HG03558 (cell line): ENCODE measurements at regions not wholly inside any gene's neighbourhood (a gene's known extent, or its start where the extent isn't known, plus 50 kb on each side); places are given as distances from the start of the nearest gene placed in this dataset.
A peak's percentile ranks its signal among the peaks of the same experiment; 100 is the strongest.
"Not testable (repeated sequence)": the region's sequence is repeated elsewhere in the genome, so short reads cannot be mapped to it uniquely, and the experiment has no call there.

Experiments
- ATAC-seq: cut with Tn5 transposase; IDR thresholded peaks from one replicate; pipeline ENCODE4 v1.9.1; 2021; ENCODE audit warnings: moderate number of reproducible peaks; ENCODE audit not compliant: unreplicated experiment; ENCODE audit errors: extremely low read depth

DNA sequence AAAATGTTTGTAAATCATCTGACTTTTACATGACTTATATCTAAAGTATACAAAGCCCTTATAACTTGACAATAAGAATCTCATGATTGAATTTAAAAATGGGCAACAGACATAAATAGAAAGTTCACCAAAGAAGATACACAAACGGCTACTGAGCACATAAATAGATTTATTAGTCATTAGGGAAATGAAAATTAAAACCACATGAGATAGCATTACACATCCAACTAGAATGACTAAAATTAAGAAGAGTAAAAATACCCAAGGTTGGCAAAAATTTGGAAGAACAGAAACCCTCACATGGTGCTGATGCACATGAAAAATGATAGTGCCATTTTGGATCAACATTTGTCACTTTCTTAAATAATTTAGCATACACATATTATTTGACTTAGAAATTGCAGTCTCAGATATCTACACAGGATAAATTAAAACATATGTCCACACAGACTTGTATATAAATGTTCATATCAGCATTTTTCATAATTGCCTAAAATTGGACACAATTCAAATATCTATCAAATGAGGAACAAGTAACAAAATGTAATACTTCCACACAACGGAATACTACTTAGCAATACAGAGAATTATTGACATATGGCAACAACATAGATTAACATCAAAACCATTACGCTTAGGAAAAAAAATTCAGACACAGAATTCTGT is 359.1 kb upstream of the DAB2 start:
- peak; percentile 62 for ATAC-seq

DNA sequence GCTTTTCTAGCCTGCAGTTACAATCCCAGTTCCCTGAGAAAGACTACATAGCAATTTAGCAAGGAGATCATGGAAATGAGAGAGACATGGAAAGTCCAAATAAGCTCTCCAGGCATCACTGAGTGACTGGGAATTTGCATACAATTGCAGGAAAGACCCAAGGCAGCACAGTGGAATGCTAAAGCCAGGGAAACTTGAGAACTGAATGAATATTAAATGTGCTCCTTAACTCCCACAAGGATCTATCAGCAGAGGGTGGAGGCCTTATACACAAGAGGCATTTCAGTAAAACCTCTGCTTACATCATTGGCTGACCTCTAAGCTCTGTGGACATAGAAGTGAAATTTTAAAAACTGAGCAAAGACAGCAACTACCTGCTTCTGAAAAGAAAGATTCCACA is 355.6 kb upstream of the DAB2 start:
- no peak for ATAC-seq

DNA sequence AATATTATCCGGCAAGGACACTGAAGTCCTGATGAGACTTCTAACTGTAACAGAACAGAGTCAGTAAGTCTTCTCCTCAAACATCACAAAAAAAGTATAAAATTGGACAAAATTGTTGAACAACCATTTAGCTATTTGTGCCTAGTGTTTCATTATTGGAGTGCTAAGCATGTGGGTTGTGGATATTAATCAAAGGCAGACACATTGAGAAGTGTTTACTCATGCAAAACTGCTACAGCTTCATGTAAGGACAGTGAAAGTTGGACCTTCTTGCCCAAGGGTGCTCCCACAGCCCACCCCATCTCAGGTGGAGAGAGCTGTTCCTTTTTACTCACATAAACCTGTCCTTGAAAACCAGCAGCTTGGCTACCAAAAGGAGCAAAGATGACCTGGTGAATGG is 355.1 kb upstream of the DAB2 start:
- ATAC-seq: no peak

DNA sequence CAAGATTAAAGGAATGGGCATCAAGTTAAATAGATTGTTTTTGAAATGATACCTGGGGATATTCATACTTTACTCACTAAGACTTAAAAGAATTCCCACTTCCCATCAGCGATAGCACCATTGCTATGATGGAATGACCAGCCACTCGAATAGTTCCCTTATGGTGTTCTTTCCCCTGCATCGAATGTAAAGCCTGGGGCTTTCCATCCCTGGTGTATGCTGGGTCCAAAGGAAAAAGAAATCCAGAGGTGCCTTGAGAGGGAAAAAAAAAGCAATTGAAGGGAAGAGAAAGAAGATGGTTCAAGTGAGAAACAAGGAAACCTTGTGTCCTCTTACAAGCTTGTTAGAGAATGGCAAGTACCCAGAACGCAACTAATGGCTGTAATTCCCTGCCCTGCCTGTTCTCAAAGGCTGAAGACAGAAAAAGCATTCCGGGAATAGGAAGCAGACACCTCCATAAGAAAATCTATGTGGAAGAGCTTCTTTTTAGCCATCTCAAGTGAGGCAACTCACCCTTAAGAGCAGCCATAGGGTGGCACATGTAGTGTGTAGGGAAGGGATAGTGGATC is 351.1 kb upstream of the DAB2 start:
- no peak for ATAC-seq

DNA sequence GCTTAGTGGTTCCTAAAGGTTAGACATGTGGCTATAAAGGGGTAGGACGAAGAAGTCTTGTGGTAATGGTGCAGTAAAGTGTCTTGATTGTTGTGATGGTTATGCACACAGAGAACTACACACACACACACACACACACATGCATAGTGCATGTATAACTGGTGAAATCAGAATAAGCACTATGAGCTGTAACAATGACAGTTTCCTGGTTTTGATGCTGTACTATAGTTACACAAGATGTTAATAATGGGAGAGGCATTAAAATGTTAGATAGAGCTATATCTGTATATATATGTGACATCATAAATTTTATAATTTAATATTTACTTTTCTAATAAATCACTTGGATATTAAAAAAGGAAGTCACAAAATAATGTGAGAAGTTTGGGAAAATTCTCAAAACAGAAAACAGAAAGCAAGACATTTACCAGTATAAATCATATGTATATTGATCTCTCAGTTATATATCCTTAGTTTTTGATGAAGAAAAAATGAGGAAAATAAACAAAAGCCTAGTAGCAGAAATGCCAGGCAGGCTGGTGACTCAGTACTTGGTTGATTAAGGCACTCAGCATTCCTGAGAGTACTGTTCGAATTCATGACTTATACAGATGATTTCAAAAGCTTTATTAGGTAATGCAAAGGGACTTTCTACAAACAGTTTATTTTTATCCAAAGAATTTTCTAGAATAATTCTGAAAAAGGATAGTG is 350.5 kb upstream of the DAB2 start:
- ATAC-seq: no peak

DNA sequence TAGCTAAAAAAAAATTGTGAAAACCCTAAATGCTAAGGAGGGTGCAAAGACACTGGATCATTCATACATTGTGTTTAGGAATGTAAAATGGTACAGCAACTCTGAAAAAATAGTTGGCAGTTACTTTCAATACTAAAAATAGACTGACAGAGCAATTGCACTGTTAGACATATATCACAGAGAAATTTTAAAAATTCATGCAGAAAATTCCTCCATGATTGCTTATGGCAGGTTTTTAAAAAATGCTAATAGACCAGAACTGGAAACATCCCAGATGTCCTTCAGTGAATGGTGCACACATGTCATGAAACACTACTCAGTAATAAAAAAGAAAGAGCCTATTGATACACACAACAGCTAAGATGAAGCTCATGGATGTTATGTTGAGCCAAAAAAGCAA is 349.8 kb upstream of the DAB2 start:
- ATAC-seq: no peak

DNA sequence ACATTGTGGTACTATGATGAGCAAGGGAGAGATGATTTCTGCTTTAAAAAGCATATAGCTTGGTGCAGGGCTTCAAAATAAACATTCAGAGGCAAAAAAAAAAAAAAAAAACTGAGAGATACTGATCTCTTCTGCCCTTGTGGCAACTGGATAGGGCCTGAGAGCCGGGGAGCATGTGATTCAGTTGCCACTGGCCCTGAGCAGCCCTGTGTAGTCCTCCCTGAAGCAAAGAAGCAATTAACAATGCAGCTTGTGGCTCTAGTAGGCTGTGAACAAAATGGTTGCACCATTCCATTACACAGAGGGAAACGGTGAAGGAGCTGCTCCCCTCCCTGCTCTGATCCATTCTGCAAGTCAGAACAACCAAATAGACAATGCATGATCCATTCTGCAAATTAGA is 347.5 kb upstream of the DAB2 start:
- no peak for ATAC-seq

DNA sequence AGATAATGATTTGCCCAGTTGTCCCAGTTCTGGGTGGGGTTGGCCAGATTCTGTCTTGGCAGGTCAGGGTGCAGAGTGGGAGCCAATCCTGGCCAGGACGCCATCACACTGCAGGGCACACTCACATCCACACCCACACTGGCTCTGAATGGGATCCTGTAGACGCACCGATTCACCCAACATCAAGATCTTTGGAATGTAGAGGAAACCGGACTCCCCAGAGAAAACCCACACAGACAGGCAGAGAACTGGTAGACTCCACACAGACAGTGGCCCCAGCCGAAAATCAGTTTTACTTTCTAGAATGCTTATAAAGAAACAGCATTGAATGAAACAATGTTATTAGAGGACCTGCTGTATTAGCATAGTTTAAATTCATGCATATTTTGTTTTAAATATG is 343.1 kb upstream of the DAB2 start:
- no peak for ATAC-seq

DNA sequence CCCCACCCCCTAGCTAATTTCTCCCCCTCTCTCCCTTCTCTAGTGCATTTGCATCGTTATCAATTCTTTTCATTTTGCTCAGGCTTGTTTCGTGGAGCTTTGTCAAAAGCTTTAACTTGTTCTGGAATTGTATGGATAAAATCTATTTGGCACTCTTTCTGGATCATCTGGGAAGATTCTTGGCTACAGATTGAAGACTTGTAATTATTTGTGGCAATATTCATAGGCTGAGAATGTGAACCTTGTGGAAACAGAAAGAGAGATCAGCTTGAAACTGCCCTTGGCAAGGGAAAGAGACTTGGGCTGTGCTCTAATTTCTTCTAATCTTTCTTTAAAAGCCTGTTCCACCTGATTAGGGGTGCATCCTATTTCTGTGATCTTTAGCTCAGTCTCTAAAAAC is 340.6 kb upstream of the DAB2 start:
- no peak for ATAC-seq

DNA sequence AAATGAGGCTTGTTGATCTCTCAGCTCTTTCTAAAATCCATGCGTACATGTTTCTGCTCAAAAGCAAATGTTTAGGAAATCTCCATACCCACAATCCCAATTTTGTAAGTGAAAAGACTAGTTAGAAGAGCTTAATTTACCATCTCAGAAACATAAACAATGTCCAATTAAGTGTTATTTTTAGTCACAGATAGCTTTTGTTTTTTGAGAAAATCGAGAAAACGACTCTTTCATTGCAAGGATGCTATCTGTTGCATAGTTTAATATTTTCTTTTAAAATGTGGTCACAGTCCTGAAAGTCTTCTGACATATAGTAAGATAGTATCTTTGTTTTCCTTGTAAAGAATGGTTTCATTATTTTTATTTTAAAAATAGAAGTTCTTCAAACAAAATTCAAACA is 338.0 kb upstream of the DAB2 start:
- no peak for ATAC-seq

DNA sequence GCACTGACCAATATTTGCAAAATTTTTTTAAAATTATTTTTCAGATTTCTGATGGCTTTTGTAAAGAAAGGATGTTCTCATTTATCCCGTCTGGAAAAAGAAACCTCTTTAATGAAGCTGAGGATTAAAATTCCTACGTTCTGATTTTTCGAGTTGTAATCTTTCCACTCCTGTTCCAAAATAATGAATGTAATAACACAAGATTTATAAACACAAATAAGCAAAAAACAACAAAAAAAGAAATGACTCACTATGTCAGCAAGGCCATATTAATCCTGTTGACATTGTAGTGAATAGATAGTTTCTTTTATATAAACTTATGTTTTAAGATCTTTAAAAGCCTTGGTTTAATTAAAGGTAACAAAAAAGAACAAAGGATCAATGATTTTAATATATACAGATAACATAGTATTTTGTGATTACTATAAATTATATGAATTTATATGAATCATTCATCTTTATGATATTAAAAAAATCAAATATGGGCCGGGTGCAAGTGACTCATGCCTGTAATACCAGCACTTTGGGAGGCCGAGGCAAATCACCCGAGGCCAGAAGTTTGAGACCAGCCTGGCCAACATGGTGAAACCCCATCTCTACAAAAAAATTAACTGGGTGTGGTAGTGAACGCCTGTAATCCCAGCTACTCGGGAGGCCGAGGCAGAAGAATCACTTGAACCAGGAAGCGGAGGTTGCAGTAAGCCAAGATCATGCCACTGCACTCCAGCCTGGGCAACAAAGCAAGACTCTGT is 336.6 kb upstream of the DAB2 start:
- no peak for ATAC-seq

DNA sequence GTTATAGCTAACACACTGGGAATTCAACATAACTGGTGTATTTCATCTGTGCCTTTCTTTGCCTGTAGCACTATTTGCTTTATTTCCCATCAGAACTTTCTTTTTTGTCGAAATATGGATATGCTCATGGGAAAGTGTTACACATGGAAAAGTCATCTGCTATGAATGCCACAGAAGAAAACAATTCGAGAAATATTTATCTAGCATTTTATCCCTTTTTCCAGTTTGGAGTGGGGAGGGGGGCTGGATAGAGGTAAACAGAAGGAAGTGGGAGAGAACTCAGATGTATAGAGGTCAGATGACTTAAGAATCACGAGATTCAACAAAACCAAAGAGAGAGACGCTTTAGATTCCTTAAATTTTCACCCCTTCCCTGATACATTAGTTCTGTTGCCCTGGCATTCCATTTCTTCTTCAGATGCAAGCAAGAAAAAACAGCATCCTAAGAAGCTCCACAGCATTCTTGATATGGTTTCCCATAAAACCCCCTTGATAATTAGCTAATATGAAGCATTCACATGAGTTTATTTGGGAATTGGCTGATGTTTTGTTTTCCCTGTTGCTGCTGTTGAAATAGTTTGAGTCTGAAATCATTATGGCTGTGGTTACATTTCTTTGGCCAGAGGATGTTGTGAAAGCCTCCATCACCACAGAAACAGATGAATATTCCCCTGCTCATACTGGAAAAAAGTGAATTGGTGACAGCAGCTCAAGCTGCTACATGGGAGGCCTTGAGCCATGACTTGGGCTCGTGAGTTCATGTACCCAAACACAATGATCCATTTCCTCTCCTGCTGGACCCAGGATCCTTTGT is 335.8 kb upstream of the DAB2 start:
- no peak for ATAC-seq

DNA sequence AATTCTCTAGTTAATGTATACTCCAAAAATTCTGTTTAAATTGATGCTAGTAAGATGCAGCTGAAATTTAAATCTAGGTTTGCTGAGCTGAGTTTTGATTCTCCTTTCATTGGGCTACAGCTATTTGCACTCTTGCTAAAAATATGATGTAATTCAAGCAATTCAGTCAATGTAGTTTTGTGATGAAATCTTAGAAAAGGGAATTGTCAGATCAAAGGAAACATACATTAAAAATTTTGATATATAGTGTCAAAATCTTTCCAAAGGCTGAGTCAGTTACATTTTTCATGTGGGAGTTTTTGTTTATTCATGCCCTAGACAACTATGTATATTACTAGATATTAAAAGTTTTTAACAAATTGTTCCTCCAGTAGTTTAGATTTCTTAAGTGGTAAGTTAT is 334.9 kb upstream of the DAB2 start:
- no peak for ATAC-seq

DNA sequence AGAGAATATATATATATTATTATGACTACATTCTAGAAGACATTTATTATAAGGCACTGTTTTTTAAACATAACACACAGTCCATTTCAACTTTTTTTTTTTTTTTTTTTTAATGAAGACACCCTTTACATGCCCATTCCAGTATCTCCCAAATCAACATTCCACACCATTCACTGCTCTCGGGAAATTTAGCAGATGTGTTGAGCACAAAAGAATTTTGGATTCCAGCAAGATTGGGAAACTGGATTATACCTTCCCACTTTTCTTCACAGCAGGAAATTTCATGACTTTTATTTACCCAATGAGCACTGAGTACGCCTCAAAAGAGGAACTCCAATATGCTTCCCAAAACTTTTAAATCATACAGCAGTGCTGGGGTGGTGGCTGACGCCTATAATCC is 333.6 kb upstream of the DAB2 start:
- no peak for ATAC-seq

DNA sequence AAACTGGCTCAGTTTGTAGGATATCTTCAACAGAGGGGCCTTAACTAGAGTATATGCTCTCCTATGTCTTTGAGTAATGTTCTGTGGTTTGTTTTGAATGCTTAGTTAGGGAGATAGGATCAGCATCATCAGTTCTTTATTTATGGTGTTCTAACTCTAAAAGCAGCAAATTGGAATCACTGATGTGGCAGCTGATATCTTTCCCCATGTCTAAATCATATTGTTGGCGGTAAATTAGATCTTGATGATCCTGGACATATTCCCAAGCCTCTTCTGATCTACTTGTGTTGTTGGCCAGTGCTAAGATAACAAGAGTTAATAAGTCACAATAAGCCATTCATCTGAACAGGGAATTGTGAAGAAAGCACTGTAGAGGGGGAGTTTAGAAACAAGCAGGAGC is 332.4 kb upstream of the DAB2 start:
- no peak for ATAC-seq

DNA sequence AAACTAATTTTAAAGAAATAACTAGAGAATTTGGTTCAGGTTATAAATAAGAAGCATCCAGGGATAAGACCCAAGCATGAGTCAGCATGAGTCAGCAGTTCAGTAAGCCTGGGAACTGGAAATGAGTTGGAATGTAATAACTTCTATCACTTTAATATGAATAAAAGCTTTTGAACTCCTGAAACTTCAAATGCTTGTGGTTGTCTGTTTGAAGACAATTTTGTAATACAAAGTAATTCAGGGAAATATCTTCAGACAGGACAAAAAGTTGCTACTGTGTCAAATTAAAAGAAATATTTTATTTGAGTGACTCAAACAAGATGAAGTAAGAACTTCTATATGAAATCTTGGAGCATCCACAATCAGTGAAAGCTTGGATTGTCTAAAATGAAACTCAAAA is 331.2 kb upstream of the DAB2 start:
- ATAC-seq: no peak

DNA sequence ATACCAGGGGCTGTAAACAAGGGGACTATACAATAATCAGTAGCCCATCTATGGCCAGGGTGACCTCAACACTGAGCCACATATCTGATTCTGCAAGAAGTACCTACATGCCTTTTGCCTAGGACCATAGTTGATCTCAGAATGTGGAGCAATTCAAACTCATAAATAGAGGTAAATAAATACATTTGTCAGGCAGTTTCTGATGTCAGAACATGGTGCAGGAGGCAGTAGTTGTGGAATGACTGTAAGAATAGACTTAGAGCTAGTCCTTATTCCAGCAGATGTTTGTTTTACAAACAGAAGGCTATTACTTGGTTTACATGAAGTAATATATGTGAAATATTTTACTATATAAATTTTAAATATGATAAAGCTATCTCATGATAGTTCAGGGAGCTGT is 330.7 kb upstream of the DAB2 start:
- no peak for ATAC-seq

DNA sequence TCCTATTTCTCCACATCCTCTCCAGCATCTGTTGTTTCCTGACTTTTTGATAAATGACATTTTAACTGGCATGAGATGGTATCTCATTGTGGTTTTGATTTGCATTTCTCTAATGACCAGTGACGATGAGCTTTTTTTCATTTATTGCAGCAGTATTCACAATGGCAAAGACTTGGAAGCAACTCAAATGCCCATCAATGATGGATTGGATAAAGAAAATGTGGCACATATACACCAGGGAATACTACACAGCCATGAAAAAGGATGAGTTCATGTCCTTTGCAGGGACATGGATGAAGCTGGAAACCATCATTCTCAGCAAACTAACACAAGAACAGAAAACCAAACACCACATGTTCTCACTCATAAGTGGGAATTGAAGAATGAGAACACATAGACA is 329.0 kb upstream of the DAB2 start:
- not testable (repeated sequence) for ATAC-seq

DNA sequence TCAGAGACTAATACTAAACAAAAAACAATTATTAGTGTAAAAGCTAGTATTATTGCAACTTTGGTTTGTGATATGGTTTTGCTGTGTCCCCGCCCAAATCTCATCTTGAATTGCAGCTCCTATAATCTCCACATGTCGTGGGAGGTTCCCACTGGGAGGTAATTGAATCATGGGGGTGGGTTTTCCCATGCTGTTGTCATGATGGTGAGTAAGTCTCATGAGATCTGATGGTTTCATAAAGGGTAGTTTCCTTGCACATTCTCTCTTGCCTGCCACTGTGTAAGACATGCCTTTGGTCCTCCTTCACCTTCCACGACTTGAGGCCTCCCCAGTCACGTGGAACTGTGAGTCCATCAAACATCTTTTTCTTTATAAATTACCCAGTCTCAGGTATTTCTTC is 325.9 kb upstream of the DAB2 start:
- ATAC-seq: no peak

DNA sequence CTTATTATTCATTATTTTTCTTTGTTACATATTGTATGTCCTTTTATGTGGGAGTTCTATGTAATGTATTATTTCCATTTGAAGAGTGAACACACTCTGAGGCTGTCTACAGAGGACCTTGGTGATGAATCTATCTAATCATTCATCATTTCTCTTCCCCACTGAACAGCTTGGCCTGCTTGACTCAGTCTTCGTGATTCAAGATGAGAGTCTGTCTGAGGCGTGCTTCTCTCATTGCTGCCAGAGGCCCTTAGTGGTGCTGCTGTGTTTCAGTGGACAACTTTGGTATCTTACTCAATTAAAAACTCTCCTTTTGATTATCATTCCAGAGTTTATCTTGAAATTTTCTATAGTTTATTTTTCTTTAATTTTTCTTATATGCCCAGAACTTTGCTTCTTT is 318.1 kb upstream of the DAB2 start:
- no peak for ATAC-seq
